ENCODE measurements at regions not wholly inside any gene's neighbourhood (a gene's known extent, or its start where the extent isn't known, plus 50 kb on each side); places are given as distances from the start of the nearest gene placed in this dataset.

- no peak overlapping the region for H3K4me3 ChIP-seq (ENCODE audit: low read length)
- H4K20me1 ChIP-seq (ENCODE audit: insufficient read depth) = no peaks in the 10 kb centered on the region
- no peak overlapping the region for H2AFZ ChIP-seq (ENCODE audit: low read depth, low read length)
- no peak overlapping the region for H3K9ac ChIP-seq (ENCODE audit: low read length)
- no peaks in the 10 kb centered on the region for H3K79me2 ChIP-seq (replicated peaks; ENCODE audit: insufficient read depth, low read length)
- TF ChIP-seq TAF1 (IDR thresholded peaks at IDR 0.05; ENCODE audit: low read depth) (no peak), SMC3 (conservative IDR thresholded peaks at IDR 0.05; ENCODE audit: poor library complexity) (no peak), CTCF (IDR thresholded peaks at IDR 0.05; ENCODE audit: poor library complexity, severe bottlenecking) (no peak), EZH2 (IDR thresholded peaks at IDR 0.05; ENCODE audit: borderline replicate concordance, insufficient read depth, low read length, poor library complexity, severe bottlenecking) (no peak), REST (IDR thresholded peaks at IDR 0.05; ENCODE audit: borderline replicate concordance) (peak; percentile 83), EP300 (conservative IDR thresholded peaks at IDR 0.05; ENCODE audit: poor library complexity, severe bottlenecking) (peak; percentile 98), POLR2AphosphoS5 (IDR thresholded peaks at IDR 0.05) (peak; percentile 82), MXI1 (conservative IDR thresholded peaks at IDR 0.05; ENCODE audit: poor library complexity, severe bottlenecking) (no peak), RAD21 (conservative IDR thresholded peaks at IDR 0.05) (peak; percentile 24)
- no peaks in the 10 kb centered on the region for H3K27me3 ChIP-seq (ENCODE audit: insufficient read depth, low read depth, low read length)
- H3K9me3 ChIP-seq (ENCODE audit: low read length) = no peaks in the 10 kb centered on the region
- H3K36me3 ChIP-seq (ENCODE audit: insufficient read depth, low read length) = no peaks in the 10 kb centered on the region
- peak overlapping the region; percentile 17 for H3K4me2 ChIP-seq (ENCODE audit: low read length)
- no peaks in the 10 kb centered on the region for H3F3A ChIP-seq (ENCODE audit: insufficient read depth, low read length, poor library complexity, severe bottlenecking)
- no peaks in the 10 kb centered on the region for H3K9me2 ChIP-seq (ENCODE audit: insufficient read depth, low read length)
- peak overlapping the region; percentile 41 for H3K27ac ChIP-seq (ENCODE audit: low read length)
Measured at GRCh38 chr2:34729845-34730244, 1130.7 kb upstream of the FAM98A start.

DNA sequence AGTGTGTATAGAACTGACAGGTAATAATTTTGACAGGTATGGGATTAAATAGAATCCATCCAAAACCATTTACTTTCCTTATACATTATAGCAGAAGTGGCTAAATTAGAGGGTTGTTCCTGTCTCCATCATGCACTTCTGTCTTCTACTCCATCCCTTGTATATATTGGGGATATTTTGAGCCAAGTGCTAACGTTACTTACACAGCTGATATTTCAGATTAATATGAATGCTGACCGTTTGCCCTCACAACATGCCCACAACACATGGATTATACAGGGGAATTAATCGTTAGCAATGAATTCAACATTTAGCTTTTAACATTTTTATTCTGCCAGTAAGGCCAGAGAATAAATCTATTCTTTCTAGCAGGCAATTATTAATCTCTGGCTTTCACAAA lies 1125.0 kb upstream of the FAM98A start:
- no peaks in the 10 kb centered on the region for H4K20me1 ChIP-seq (ENCODE audit: insufficient read depth)
- no peaks in the 10 kb centered on the region for H3K79me2 ChIP-seq (replicated peaks; ENCODE audit: insufficient read depth, low read length)
- no peaks in the 10 kb centered on the region for H3F3A ChIP-seq (ENCODE audit: insufficient read depth, low read length, poor library complexity, severe bottlenecking)
- no peak for TF ChIP-seq EZH2 (IDR thresholded peaks at IDR 0.05; ENCODE audit: borderline replicate concordance, insufficient read depth, low read length, poor library complexity, severe bottlenecking)
- H3K9me3 ChIP-seq (ENCODE audit: low read length) = no peaks in the 10 kb centered on the region
- no peak overlapping the region for H3K9ac ChIP-seq (ENCODE audit: low read length)
- H3K4me2 ChIP-seq (ENCODE audit: low read length) = no peak overlapping the region
- H3K9me2 ChIP-seq (ENCODE audit: insufficient read depth, low read length) = no peaks in the 10 kb centered on the region
- no peak overlapping the region for H3K4me3 ChIP-seq (ENCODE audit: low read length)
- H2AFZ ChIP-seq (ENCODE audit: low read depth, low read length) = no peak overlapping the region
- H3K27me3 ChIP-seq (ENCODE audit: insufficient read depth, low read depth, low read length) = no peaks in the 10 kb centered on the region
- H3K27ac ChIP-seq (ENCODE audit: low read length) = no peak overlapping the region
- no peaks in the 10 kb centered on the region for H3K36me3 ChIP-seq (ENCODE audit: insufficient read depth, low read length)

DNA sequence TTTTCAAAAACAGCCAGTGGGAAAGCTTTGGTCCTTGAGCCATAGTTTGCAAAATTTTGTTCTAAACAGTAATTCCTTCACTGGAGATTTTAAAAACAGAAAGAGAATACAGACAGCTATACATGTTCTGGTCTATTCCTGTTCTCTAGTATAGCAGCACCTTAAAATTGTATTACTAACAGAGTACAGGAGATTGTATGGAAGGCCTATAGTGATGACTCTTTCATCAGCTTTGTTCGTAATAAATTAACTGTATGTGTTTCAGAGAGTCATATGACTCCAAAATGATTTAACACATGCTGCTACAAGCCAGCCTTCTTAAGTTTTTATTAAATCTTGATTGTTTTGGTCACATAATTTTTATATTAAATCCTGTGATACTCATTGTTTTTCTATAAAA lies 1124.6 kb upstream of the FAM98A start:
- H4K20me1 ChIP-seq (ENCODE audit: insufficient read depth) = no peaks in the 10 kb centered on the region
- no peak overlapping the region for H2AFZ ChIP-seq (ENCODE audit: low read depth, low read length)
- TF ChIP-seq EZH2 (IDR thresholded peaks at IDR 0.05; ENCODE audit: borderline replicate concordance, insufficient read depth, low read length, poor library complexity, severe bottlenecking) = no peak
- no peak for TF ChIP-seq CTCF (IDR thresholded peaks at IDR 0.05; ENCODE audit: poor library complexity, severe bottlenecking)
- no peak for TF ChIP-seq TAF1 (IDR thresholded peaks at IDR 0.05; ENCODE audit: low read depth)
- no peak for TF ChIP-seq EP300 (conservative IDR thresholded peaks at IDR 0.05; ENCODE audit: poor library complexity, severe bottlenecking)
- no peak for TF ChIP-seq MXI1 (conservative IDR thresholded peaks at IDR 0.05; ENCODE audit: poor library complexity, severe bottlenecking)
- TF ChIP-seq POLR2AphosphoS5 (IDR thresholded peaks at IDR 0.05) = no peak
- no peak for TF ChIP-seq REST (IDR thresholded peaks at IDR 0.05; ENCODE audit: borderline replicate concordance)
- TF ChIP-seq RAD21 (conservative IDR thresholded peaks at IDR 0.05) = no peak
- no peak for TF ChIP-seq SMC3 (conservative IDR thresholded peaks at IDR 0.05; ENCODE audit: poor library complexity)
- no peak overlapping the region for H3K9ac ChIP-seq (ENCODE audit: low read length)
- no peak overlapping the region for H3K4me3 ChIP-seq (ENCODE audit: low read length)
- no peaks in the 10 kb centered on the region for H3K36me3 ChIP-seq (ENCODE audit: insufficient read depth, low read length)
- no peaks in the 10 kb centered on the region for H3K9me2 ChIP-seq (ENCODE audit: insufficient read depth, low read length)
- H3K9me3 ChIP-seq (ENCODE audit: low read length) = no peaks in the 10 kb centered on the region
- no peak overlapping the region for H3K4me2 ChIP-seq (ENCODE audit: low read length)
- no peaks in the 10 kb centered on the region for H3K79me2 ChIP-seq (replicated peaks; ENCODE audit: insufficient read depth, low read length)
- H3K27ac ChIP-seq (ENCODE audit: low read length) = no peak overlapping the region
- H3K27me3 ChIP-seq (ENCODE audit: insufficient read depth, low read depth, low read length) = no peaks in the 10 kb centered on the region
- H3F3A ChIP-seq (ENCODE audit: insufficient read depth, low read length, poor library complexity, severe bottlenecking) = no peaks in the 10 kb centered on the region
